RWPE2 (cell line): ENCODE measurements at regions not wholly inside any gene's neighbourhood (a gene's known extent, or its start where the extent isn't known, plus 50 kb on each side); places are given as distances from the start of the nearest gene placed in this dataset.
A peak's percentile ranks its signal among the peaks of the same experiment; 100 is the strongest.

Experiments used
- ATAC-seq: fragments of 200-7000 bp; cut with Tn5 transposase; 3 replicates; pipeline ENCODE4 v1.9.1; 2021; ENCODE audit warnings: low read depth
- DNase-seq: peaks from one replicate; pipeline ENCODE4 v3.0.0-alpha.2; 2020; ENCODE audit warnings: low spot score
- H3K27ac ChIP-seq: fragments of 450-650 bp; 2 replicates; pipeline ENCODE4 v1.5.1; 2017; ENCODE audit warnings: mild to moderate bottlenecking; ENCODE audit not compliant: poor library complexity, severe bottlenecking
- H3K27me3 ChIP-seq: fragments of 250-450 bp; sonication (Bioruptor Pico); 2 replicates; pipeline ENCODE4 v1.5.1; 2021; ENCODE audit warnings: mild to moderate bottlenecking, moderate library complexity; ENCODE audit not compliant: insufficient read depth, poor library complexity, severe bottlenecking
- H3K36me3 ChIP-seq: fragments of 250-450 bp; sonication (Bioruptor Pico); 2 replicates; pipeline ENCODE4 v1.5.1; 2020; ENCODE audit warnings: low read depth, mild to moderate bottlenecking, moderate library complexity
- H3K4me1 ChIP-seq: fragments of 250-450 bp; sonication (Bioruptor Pico); 2 replicates; pipeline ENCODE4 v1.5.1; 2021; ENCODE audit warnings: mild to moderate bottlenecking, moderate library complexity; ENCODE audit not compliant: insufficient read depth, poor library complexity, severe bottlenecking
- H3K4me3 ChIP-seq: fragments of 250-450 bp; sonication (Bioruptor Pico); 2 replicates; pipeline ENCODE4 v1.5.1; 2021; ENCODE audit warnings: mild to moderate bottlenecking, moderate library complexity; ENCODE audit not compliant: severe bottlenecking
- H3K9me3 ChIP-seq: fragments of 250-450 bp; sonication (Bioruptor Pico); 2 replicates; pipeline ENCODE4 v1.5.1; 2021; ENCODE audit warnings: mild to moderate bottlenecking, moderate library complexity; ENCODE audit not compliant: severe bottlenecking
- CTCF ChIP-seq: fragments of 450-650 bp; IDR thresholded peaks from one replicate; pipeline ENCODE4 v1.5.1; 2017; ENCODE audit warnings: mild to moderate bottlenecking, moderate library complexity; ENCODE audit not compliant: poor library complexity, severe bottlenecking

- no peaks in the 10 kb centered on the region for H3K4me1 ChIP-seq
- ATAC-seq (no peak), DNase-seq (no peak)
- TF ChIP-seq CTCF: no peak
- no peaks in the 10 kb centered on the region for H3K9me3 ChIP-seq
- H3K27me3 ChIP-seq: no peaks in the 10 kb centered on the region
- H3K36me3 ChIP-seq: no peaks in the 10 kb centered on the region
- H3K4me3 ChIP-seq: no peak overlapping the region
- H3K27ac ChIP-seq: no peak overlapping the region
Measured at GRCh38 chr4:155588437-155588836, 78.2 kb upstream of the GUCY1A1 start.

- ATAC-seq (no peak), DNase-seq (no peak)
- Histone ChIP-seq H3K27ac (no peak overlapping the region), H3K9me3 (no peaks in the 10 kb centered on the region), H3K4me3 (no peak overlapping the region), H3K36me3 (no peaks in the 10 kb centered on the region), H3K4me1 (no peaks in the 10 kb centered on the region), H3K27me3 (no peaks in the 10 kb centered on the region)
- TF ChIP-seq CTCF: no peak
Measured at GRCh38 chr4:155587766-155588165, 78.9 kb upstream of the GUCY1A1 start.

- no peak overlapping the region for H3K4me3 ChIP-seq
- TF ChIP-seq CTCF: no peak
- H3K4me1 ChIP-seq: no peaks in the 10 kb centered on the region
- H3K27me3 ChIP-seq: no peaks in the 10 kb centered on the region
- no peaks in the 10 kb centered on the region for H3K9me3 ChIP-seq
- H3K36me3 ChIP-seq: no peaks in the 10 kb centered on the region
- DNase-seq: no peak
- no peak overlapping the region for H3K27ac ChIP-seq
- ATAC-seq: peak; percentile 51; the same call in 1 of the 3 replicates
Measured at GRCh38 chr4:155582971-155583437, 83.6 kb upstream of the GUCY1A1 start.

GRCh38 chr4:155582041-155582440 lies 84.6 kb upstream of the GUCY1A1 start:
- no peak for TF ChIP-seq CTCF
- Histone ChIP-seq H3K36me3 (no peaks in the 10 kb centered on the region), H3K9me3 (no peaks in the 10 kb centered on the region), H3K27me3 (no peaks in the 10 kb centered on the region), H3K4me1 (no peaks in the 10 kb centered on the region), H3K4me3 (no peak overlapping the region), H3K27ac (no peak overlapping the region)
- DNase-seq (no peak), ATAC-seq (no peak)

- Histone ChIP-seq H3K27ac (no peak overlapping the region), H3K4me3 (no peak overlapping the region), H3K27me3 (no peaks in the 10 kb centered on the region), H3K9me3 (no peaks in the 10 kb centered on the region), H3K4me1 (no peaks in the 10 kb centered on the region), H3K36me3 (no peaks in the 10 kb centered on the region)
- no peak for TF ChIP-seq CTCF
- ATAC-seq (no peak), DNase-seq (no peak)
Measured at GRCh38 chr4:155578726-155579370, 87.8 kb upstream of the GUCY1A1 start.
